Endothelial cell of umbilical vein (primary cell): ENCODE measurements at regions not wholly inside any gene's neighbourhood (a gene's known extent, or its start where the extent isn't known, plus 50 kb on each side); places are given as distances from the start of the nearest gene placed in this dataset.

ENCODE experiments used
- EZH2 ChIP-seq: IDR thresholded peaks from 2 replicates; pipeline ENCODE4 v1.6.1; 2012; ENCODE audit warnings: borderline replicate concordance, low read depth, mild to moderate bottlenecking, moderate library complexity, low read length, inconsistent platforms; ENCODE audit not compliant: severe bottlenecking
- FOS ChIP-seq: IDR thresholded peaks from 2 replicates; pipeline ENCODE4 v1.6.1; 2011; ENCODE audit warnings: mild to moderate bottlenecking, low read length, moderate library complexity, borderline replicate concordance; ENCODE audit not compliant: insufficient read depth
- POLR2A ChIP-seq: IDR thresholded peaks from 2 replicates; pipeline ENCODE4 v1.6.1; 2012; ENCODE audit warnings: low read depth, mild to moderate bottlenecking, control low read depth, low read length
- POLR2AphosphoS5 ChIP-seq: IDR thresholded peaks from 2 replicates; pipeline ENCODE4 v1.6.1; 2012; ENCODE audit warnings: low read depth, mild to moderate bottlenecking, control low read depth, low read length, moderate library complexity; ENCODE audit not compliant: insufficient read depth
- TF ChIP-seq, protein P1 (sequence below), 2 donors: IDR thresholded peaks; 1 replicate in 1 of 2; 2 replicates in 1 of 2; pipeline ENCODE4 v1.5.1; 2011; ENCODE audit warnings: low read length in 2 of 2, mild to moderate bottlenecking in 2 of 2, moderate library complexity in 2 of 2, control low read depth in 1 of 2, inconsistent platforms in 1 of 2, low read depth in 1 of 2; ENCODE audit not compliant: insufficient read depth in 1 of 2; ENCODE audit errors: extremely low read depth in 1 of 2

DNA sequence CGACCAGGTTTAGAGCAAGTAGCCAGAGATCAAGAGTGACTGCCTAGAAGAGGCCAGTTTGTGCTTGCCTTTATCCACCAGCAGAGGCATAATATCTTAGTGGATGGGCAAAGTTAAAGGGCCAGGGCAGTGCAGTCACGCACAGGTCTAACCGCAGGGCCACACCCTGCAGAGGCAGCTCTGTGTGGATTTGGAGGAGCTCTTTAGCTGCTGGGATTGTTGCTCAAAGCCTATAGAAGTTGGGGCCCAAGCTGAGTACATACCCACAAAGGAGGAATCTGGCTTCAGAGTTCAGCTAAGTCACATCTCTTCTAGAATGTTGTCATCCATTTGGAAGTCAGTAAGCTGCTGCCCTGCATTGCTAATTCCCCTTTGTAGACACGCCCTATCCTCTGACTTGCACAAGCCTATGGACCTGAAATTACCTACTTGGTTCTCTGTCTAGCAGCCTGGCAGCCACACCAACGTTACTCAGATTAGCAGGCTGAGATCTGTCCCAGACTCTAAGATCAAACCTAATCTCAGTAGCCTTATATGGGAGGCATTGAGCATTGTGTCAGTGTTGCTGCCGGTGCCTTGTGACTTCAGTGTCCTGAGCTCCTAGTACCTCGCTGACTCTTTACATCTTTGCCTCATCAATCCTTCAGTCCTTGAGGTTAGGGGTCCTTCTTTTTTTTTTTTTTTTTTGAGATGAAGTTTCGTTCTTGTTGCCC lies 102.9 kb upstream of the STARD13 start:
- TF ChIP-seq, protein P1, sequence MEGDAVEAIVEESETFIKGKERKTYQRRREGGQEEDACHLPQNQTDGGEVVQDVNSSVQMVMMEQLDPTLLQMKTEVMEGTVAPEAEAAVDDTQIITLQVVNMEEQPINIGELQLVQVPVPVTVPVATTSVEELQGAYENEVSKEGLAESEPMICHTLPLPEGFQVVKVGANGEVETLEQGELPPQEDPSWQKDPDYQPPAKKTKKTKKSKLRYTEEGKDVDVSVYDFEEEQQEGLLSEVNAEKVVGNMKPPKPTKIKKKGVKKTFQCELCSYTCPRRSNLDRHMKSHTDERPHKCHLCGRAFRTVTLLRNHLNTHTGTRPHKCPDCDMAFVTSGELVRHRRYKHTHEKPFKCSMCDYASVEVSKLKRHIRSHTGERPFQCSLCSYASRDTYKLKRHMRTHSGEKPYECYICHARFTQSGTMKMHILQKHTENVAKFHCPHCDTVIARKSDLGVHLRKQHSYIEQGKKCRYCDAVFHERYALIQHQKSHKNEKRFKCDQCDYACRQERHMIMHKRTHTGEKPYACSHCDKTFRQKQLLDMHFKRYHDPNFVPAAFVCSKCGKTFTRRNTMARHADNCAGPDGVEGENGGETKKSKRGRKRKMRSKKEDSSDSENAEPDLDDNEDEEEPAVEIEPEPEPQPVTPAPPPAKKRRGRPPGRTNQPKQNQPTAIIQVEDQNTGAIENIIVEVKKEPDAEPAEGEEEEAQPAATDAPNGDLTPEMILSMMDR (IDR thresholded peaks at IDR 0.05; ENCODE audit: extremely low read depth in 1 of 2, insufficient read depth in 1 of 2, low read depth in 1 of 2, low read length in 2 of 2): no peak
- TF ChIP-seq FOS (no peak), EZH2 (no peak), POLR2A (no peak), POLR2AphosphoS5 (no peak)
